ENCODE measurements at regions not wholly inside any gene's neighbourhood (a gene's known extent, or its start where the extent isn't known, plus 50 kb on each side); places are given as distances from the start of the nearest gene placed in this dataset.
"Not testable (repeated sequence)": the region's sequence is repeated elsewhere in the genome, so short reads cannot be mapped to it uniquely, and the experiment has no call there.

DNA sequence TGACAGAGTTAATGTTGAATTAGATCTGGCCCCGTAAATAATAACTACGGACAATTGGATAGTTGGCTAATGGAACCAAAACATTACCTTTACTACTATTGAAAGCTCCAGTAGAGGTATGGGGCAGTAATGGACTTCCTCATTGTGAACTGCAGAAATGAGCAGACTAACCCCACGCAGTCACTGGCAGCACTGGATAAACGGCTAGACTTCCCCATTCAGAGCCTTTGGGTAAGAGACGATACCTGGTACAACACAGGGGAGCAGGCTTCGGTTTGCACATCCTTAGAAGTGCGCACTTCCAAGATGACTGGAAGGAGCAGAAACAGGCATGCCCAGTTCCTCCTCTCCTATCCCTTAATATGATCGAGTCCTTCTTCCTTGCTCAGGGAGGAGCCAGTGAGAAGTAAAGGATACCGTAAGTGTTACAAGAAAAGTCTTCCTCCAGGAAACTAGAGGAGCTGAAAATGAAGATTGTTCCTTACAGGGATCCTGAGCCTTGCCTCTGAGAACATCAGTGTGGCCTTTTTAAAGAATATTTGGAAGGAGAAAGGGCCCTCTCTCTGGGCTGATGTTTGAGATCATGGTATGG lies 100.5 kb upstream of the NECTIN3 start:
- DNase-seq: no peak

DNA sequence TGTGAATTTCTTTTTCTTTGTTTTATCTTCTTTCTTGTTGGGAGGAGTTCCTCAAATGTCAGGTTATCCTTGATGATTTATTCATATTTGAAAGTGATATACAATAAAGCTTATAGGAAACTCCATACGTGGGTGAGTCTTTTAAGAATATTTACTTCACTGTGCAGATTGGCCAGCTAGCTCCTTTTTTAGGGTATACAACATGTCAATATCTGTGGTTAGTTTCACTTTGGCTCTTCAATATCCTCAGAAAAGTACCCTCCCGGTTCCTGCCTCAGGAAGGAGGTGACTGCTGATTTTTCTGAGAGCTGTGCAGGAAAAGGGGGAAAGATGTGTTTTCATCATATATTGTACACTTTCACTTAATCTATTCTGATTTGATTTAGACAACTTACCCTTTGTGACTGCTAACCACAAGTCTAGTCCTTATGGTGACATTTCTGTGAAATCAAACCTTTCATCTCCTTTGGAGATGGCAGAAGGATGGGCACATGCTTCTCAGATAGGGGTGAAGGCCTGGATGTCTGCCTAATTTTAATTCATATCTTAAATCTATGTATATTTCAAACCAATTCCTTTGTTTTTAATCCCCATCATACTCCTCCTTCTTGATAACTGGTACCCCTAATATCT lies 98.2 kb upstream of the NECTIN3 start:
- DNase-seq: no peak

DNA sequence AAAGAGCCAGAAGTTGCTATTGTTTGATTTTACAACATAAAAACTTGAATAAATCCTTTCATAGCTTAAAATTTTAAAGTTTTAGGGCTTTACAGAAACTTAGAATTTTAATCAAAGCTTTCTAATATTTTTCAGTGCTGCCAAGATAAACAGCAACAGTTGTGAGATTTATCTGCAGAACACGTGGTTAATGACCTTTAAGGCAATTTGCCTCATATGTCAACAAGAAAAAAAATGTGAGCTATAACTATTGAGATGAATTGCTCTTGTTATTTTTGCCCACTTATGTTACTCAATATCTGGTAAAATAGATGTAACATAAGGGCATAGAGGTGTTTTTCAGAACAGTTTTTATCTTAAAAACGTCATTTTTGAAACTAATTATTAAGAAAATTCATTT lies 96.7 kb upstream of the NECTIN3 start:
- no peak for DNase-seq

DNA sequence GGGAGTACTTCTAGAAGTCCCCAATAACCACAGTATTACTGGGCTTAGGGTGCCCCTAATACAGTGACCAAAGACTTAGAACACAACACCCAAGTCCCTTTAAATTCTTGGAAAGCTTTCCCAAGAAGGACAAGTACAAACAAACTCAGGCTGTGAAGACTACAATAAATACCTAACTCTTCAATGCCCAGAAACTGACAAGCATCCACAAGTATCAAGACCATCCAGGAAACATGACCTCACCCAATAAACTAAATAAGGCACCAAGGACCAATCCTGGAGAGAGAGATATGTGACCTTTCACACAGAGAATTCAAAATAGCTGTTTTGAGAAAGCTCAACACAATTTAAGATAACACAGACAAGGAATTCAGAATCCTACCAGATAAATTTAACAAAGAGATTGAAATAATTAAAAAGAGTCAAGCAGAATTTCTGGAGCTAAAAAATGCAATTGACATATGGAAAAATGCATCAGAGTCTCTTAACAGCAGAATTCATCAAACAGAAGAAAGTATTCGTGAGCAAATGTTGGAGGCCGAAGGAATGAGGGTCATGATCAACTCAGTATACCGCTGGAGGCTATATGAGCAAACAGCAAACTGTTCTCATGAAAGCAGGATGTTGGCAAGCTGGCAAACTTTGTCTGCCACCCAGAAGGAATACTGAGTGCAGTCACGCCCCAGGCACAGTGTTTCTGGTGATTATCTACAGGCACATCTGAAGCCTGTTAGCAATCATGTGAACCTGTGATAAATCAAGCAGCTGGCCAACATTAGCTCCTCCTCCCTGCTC lies 87.0 kb upstream of the NECTIN3 start:
- no peak for DNase-seq

DNA sequence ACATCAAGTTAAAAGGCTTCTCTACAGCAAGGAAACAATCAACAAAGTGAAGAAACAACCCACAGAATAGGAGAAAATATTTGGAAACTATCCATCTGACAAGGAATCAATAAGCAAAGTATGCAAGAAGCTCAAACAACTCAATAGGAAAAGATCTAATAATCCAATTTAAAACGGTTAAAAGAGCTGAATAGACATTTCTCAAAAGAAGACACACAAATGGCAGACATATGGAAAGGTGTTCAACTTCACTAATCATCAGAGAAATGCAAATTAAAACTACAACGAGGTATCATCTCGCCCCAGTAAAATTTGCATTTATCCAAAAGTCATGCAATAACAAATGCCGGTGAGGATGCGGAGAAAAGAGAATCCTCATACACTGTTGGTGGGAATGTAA lies 82.2 kb upstream of the NECTIN3 start:
- no peak for DNase-seq

DNA sequence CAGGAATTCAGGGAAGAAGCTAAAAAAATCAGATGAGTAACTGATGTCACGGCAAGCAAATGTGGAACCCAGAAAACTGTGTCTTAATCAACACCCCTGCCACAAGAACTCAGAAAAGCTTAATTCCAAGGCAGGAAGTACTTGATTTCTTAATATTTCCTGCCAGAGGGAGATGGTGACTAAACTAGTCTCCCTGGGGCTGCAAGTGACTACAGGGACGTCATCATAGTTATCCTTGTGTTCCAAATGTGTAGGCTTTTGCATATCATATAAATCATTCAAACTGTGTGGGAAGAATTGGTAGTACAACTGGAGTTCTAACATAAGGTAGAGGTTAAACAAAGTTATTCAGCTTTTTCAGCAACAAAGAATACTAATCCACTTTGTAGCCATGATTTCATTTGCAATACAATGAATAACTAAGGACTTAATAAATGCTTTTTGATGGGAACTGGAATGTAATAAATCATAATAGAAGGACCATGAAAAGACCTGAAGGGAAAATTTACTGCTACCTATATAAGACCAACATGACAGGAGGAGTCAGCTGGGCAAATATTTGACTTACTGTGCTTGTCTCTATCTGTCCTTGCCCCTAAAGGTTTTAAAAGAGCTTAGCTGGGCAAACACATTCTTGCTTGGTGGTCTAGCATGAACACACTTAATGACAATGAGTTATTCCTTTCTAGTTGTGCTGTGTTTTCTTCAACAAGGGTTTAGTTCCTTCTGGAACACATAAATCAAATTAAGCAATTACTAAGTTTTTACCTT lies 76.0 kb upstream of the NECTIN3 start:
- DNase-seq: no peak

DNA sequence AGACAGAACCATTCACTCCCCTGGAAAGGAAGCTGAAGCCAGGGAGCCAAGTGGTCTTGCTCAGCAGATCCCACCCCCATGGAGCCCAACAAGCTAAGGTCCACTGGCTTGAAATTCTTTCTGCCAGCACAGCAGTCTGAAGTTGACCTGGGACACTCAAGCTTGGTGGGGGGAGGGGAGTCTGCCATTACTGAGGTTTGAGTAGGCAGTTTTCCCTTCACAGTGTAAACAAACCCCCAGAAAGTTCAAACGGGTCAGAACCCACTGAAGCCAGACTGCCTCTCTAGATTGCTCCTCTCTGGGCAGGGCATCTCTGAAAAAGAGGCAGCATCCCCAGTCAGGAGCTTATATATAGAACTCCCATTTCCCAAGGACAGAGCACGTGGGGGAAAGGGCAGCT lies 72.8 kb upstream of the NECTIN3 start:
- not testable (repeated sequence) for DNase-seq

DNA sequence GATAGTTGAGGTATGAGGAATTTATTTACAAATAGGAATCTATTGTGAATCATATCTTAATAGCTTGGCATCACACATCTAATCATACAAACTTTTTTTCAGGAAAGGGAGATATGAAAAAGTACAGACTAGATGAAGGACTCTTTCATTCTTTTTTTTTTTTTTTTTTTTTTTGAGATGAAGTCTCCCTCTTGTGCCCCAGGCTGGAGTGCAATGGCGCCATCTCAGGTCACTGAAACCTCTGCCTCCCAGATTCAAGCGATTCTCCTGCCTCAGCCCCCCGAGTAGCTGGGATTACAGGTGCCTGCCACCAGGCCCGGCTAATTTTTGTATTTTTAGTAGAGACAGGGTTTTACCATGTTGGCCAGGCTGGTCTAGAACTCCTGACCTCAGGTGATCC lies 65.1 kb upstream of the NECTIN3 start:
- DNase-seq: not testable (repeated sequence)

DNA sequence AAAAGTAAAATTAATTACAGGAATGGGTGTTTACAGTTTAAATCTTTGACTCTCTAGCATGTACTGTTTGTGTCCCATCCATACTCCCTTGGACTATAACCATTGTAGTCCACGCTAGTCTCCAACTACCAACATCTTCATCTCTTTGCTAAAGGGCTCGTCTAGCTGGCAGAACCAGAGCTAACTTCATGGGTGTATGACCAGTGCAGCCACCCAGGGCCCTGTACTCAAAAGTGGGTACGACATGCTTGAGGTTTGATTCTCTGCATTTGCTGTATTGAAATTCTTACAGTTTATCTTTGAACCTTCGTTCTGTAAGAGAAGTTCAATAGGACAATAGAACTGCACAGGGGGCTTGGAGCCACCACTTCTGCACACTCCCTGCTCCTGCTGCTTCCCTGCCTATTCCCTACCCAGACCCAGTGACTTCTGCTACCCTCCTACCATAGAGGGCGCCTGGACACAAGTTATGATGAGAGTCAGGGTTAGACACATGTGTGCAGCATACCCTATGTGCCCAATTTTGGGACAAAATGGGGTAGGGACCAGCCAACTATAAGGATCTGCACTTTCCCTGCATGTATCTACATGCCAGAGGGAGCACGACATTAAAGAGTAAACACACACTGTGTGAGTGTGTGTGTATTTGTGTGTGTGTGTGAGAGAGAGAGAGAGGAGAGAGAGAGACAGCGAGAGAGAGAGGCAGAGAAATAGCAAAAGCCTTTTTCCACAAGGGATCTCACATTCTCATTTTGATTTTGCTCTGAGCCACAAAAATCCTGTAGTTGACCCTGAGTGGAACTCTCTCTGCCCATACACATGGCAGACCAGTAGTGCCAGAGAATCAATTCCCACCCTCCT lies 59.0 kb upstream of the NECTIN3 start:
- no peak for DNase-seq
